ENCODE measurements at regions not wholly inside any gene's neighbourhood (a gene's known extent, or its start where the extent isn't known, plus 50 kb on each side); places are given as distances from the start of the nearest gene placed in this dataset.

- H3K9me3 ChIP-seq: no peaks in the 10 kb centered on the region
- no peaks in the 10 kb centered on the region for H3K27me3 ChIP-seq
- H3K4me3 ChIP-seq: no peak overlapping the region
- H3K27ac ChIP-seq: no peak overlapping the region
- H3K4me1 ChIP-seq: no peaks in the 10 kb centered on the region
- DNase-seq (ENCODE audit: low spot score in 2 of 2): no peak
- H3K36me3 ChIP-seq: no peaks in the 10 kb centered on the region
- 43% methylated on average over 3 of the region's 3 CpGs for WGBS
- TF ChIP-seq, protein P1, sequence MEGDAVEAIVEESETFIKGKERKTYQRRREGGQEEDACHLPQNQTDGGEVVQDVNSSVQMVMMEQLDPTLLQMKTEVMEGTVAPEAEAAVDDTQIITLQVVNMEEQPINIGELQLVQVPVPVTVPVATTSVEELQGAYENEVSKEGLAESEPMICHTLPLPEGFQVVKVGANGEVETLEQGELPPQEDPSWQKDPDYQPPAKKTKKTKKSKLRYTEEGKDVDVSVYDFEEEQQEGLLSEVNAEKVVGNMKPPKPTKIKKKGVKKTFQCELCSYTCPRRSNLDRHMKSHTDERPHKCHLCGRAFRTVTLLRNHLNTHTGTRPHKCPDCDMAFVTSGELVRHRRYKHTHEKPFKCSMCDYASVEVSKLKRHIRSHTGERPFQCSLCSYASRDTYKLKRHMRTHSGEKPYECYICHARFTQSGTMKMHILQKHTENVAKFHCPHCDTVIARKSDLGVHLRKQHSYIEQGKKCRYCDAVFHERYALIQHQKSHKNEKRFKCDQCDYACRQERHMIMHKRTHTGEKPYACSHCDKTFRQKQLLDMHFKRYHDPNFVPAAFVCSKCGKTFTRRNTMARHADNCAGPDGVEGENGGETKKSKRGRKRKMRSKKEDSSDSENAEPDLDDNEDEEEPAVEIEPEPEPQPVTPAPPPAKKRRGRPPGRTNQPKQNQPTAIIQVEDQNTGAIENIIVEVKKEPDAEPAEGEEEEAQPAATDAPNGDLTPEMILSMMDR (IDR thresholded peaks at IDR 0.05): peak; percentile 28 to 40
- TF ChIP-seq POLR2A (IDR thresholded peaks at IDR 0.05): no peak
- TF ChIP-seq POLR2AphosphoS5 (IDR thresholded peaks at IDR 0.05): no peak
- no peak for TF ChIP-seq EP300 (IDR thresholded peaks at IDR 0.05)
Observed at GRCh38 chr4:126604268-126604867, 1028.4 kb upstream of the INTU start.

- WGBS: 42% methylated on average over 1 of the region's 1 CpG
- H3K4me1 ChIP-seq: no peaks in the 10 kb centered on the region
- no peak overlapping the region for H3K27ac ChIP-seq
Observed at GRCh38 chr4:126610933-126611332, 1021.8 kb upstream of the INTU start.

GRCh38 chr4:126611900-126612299 is 1020.9 kb upstream of the INTU start:
- Histone ChIP-seq H3K4me3 (no peak overlapping the region), H3K36me3 (no peaks in the 10 kb centered on the region), H3K27ac (no peak overlapping the region), H3K9me3 (no peaks in the 10 kb centered on the region), H3K4me1 (no peaks in the 10 kb centered on the region), H3K27me3 (no peaks in the 10 kb centered on the region)
- WGBS: 63% methylated on average over 4 of the region's 4 CpGs
- DNase-seq (ENCODE audit: low spot score in 2 of 2): no peak
- TF ChIP-seq, protein P1 (IDR thresholded peaks at IDR 0.05): no peak
- TF ChIP-seq POLR2A (IDR thresholded peaks at IDR 0.05) (no peak), POLR2AphosphoS5 (IDR thresholded peaks at IDR 0.05) (no peak), EP300 (IDR thresholded peaks at IDR 0.05) (no peak)

More at GRCh38 chr4:126610933-126611332, 1021.8 kb upstream of the INTU start:
- no peak for TF ChIP-seq EP300 (IDR thresholded peaks at IDR 0.05)
- TF ChIP-seq, protein P1 (IDR thresholded peaks at IDR 0.05): no peak
- no peak for TF ChIP-seq POLR2A (IDR thresholded peaks at IDR 0.05)
- TF ChIP-seq POLR2AphosphoS5 (IDR thresholded peaks at IDR 0.05): no peak
- no peaks in the 10 kb centered on the region for H3K36me3 ChIP-seq
- no peaks in the 10 kb centered on the region for H3K27me3 ChIP-seq
- no peak overlapping the region for H3K4me3 ChIP-seq
- no peak for DNase-seq (ENCODE audit: low spot score in 2 of 2)
- no peaks in the 10 kb centered on the region for H3K9me3 ChIP-seq

- TF ChIP-seq POLR2AphosphoS5 (IDR thresholded peaks at IDR 0.05): no peak
- TF ChIP-seq, protein P1 (IDR thresholded peaks at IDR 0.05): no peak
- TF ChIP-seq EP300 (IDR thresholded peaks at IDR 0.05): no peak
- TF ChIP-seq POLR2A (IDR thresholded peaks at IDR 0.05): no peak
- H3K4me3 ChIP-seq: no peak overlapping the region
- DNase-seq (ENCODE audit: low spot score in 2 of 2): no peak
- no peak overlapping the region for H3K27ac ChIP-seq
- no peaks in the 10 kb centered on the region for H3K9me3 ChIP-seq
- WGBS: 73% methylated on average over 8 of the region's 8 CpGs
- no peaks in the 10 kb centered on the region for H3K27me3 ChIP-seq
- H3K36me3 ChIP-seq: no peaks in the 10 kb centered on the region
- no peaks in the 10 kb centered on the region for H3K4me1 ChIP-seq
Observed at GRCh38 chr4:126614356-126614855, 1018.4 kb upstream of the INTU start.

- no peaks in the 10 kb centered on the region for H3K4me1 ChIP-seq
- H3K27ac ChIP-seq: no peak overlapping the region
- TF ChIP-seq POLR2AphosphoS5 (IDR thresholded peaks at IDR 0.05) (no peak), EP300 (IDR thresholded peaks at IDR 0.05) (no peak), POLR2A (IDR thresholded peaks at IDR 0.05) (no peak)
- TF ChIP-seq, protein P1 (IDR thresholded peaks at IDR 0.05): no peak
- H3K36me3 ChIP-seq: no peaks in the 10 kb centered on the region
- DNase-seq (ENCODE audit: low spot score in 2 of 2): no peak
- no peaks in the 10 kb centered on the region for H3K9me3 ChIP-seq
- WGBS: 100% methylated on average over 2 of the region's 3 CpGs
- no peak overlapping the region for H3K4me3 ChIP-seq
- no peaks in the 10 kb centered on the region for H3K27me3 ChIP-seq
Observed at GRCh38 chr4:126616795-126617194, 1016.0 kb upstream of the INTU start.

Measured in suprapubic skin (tissue), 4 donors.